Stomach (tissue), 4 donors: ENCODE measurements at regions not wholly inside any gene's neighbourhood (a gene's known extent, or its start where the extent isn't known, plus 50 kb on each side); places are given as distances from the start of the nearest gene placed in this dataset.

Source experiments
- CTCF ChIP-seq, 7 experiments: fragments of 450-650 bp in 4 of 7; fragments of 200-600 bp in 3 of 7; sonication (generic) in 3 of 7; IDR thresholded peaks; one replicate each; pipeline ENCODE4 v1.5.1; 2016 to 2019; ENCODE audit warnings: antibody characterized with exemption in 7 of 7, control low read depth in 2 of 7, mild to moderate bottlenecking in 1 of 7
- EP300 ChIP-seq: sonication (generic); formaldehyde crosslinking; IDR thresholded peaks from one replicate; pipeline ENCODE4 v1.6.1; 2017; ENCODE audit warnings: antibody characterized with exemption
- POLR2A ChIP-seq, 4 donors: fragments of 450-650 bp; IDR thresholded peaks; one replicate each; pipeline ENCODE4 v1.6.1; 2016; ENCODE audit warnings: antibody characterized with exemption in 4 of 4, control low read depth in 2 of 4, mild to moderate bottlenecking in 1 of 4, moderate library complexity in 1 of 4
- POLR2AphosphoS5 ChIP-seq, 3 donors: sonication (generic); formaldehyde crosslinking; IDR thresholded peaks; one replicate each; pipeline ENCODE4 v1.6.1; 2016; ENCODE audit warnings: antibody characterized with exemption in 3 of 3

- TF ChIP-seq CTCF (IDR thresholded peaks at IDR 0.05): no peak
- TF ChIP-seq POLR2AphosphoS5 (IDR thresholded peaks at IDR 0.05): no peak
- TF ChIP-seq POLR2A (IDR thresholded peaks at IDR 0.05): no peak
- no peak for TF ChIP-seq EP300
Observed at GRCh38 chr12:86376052-86376451, 119.9 kb upstream of the MGAT4C start.
